ENCODE measurements at regions not wholly inside any gene's neighbourhood (a gene's known extent, or its start where the extent isn't known, plus 50 kb on each side); places are given as distances from the start of the nearest gene placed in this dataset.
"Not testable (repeated sequence)": the region's sequence is repeated elsewhere in the genome, so short reads cannot be mapped to it uniquely, and the experiment has no call there.

DNA sequence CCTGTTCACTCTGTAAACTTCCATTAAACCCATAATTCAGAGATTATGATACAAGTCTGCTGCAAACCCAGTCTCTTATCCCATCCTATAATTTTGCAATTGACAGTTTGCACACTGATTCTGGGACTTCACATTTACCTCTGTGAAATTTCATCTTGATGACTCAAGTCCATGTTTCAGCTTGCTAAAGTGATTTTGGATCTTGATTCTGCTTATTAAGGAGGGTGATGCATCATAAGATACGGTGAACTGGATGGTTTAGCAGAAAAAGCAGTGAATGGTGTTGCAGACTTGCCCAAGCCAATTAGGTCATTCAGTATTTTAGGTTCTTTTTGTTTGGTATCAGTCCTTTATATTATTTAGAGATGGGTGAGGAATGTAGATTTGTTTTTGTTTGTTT lies 125.5 kb upstream of the PODXL start:
- H3K27ac ChIP-seq (ENCODE audit: low read depth, low read length), result no peak overlapping the region
- no peak overlapping the region for H2AFZ ChIP-seq (ENCODE audit: low read length, unreplicated experiment)
- no peaks in the 10 kb centered on the region for H3K4me1 ChIP-seq (ENCODE audit: control insufficient read depth, insufficient read depth, low read length, unreplicated experiment)
- no peak overlapping the region for H3K4me3 ChIP-seq (ENCODE audit: low read depth, low read length)
- no peaks in the 10 kb centered on the region for H3K79me2 ChIP-seq (ENCODE audit: control insufficient read depth, insufficient read depth, low read length, unreplicated experiment)
- H3K36me3 ChIP-seq (ENCODE audit: insufficient read depth, low read length), result no peaks in the 10 kb centered on the region
- peaks cover 55% of the 10 kb centered on the region for H3K27me3 ChIP-seq (ENCODE audit: insufficient read depth, low read length)

DNA sequence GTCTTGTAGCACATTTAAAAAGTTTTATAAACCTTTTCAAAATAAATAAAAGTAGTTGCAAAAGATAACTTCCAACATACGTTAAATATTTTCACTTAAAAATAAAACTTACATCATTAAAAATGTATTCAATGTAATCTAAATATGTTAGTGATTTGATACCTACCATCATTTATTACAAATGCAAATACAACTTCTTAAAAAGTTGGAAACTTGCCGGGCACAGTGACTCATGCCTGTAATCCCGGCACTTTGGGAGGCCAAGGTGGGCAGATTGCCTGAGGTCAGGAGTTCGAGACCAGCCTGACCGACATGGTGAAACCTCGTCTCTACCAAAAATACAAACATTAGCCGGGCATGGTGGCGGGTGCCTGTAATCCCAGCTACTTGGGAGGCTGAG lies 122.6 kb upstream of the PODXL start:
- not testable (repeated sequence) for H3K4me1 ChIP-seq (ENCODE audit: control insufficient read depth, insufficient read depth, low read length, unreplicated experiment)

DNA sequence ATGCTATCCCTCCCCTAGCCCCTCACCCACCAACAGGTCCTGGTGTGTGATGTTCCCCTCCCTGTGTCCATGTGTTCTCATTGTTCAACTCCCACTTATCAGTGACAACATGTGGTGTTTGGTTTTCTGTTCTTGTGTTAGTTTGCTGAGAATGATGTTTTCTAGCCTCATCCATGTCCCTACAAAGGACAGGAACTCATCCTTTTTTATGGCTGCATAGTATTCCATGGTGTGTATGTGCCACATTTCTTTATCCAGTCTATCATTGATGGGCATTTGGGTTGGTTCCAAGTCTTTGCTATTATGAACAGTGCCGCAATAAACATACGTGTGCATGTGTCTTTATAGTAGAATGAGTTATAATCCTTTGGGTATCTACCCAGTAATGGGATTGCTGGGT lies 120.4 kb upstream of the PODXL start:
- H3K27me3 ChIP-seq (ENCODE audit: insufficient read depth, low read length), result peaks cover 54% of the 10 kb centered on the region
- not testable (repeated sequence) for H2AFZ ChIP-seq (ENCODE audit: low read length, unreplicated experiment); H3K36me3 ChIP-seq (ENCODE audit: insufficient read depth, low read length)

More for the DNA sequence above, 122.6 kb upstream of the PODXL start:
- not testable (repeated sequence) for H3K4me3 ChIP-seq (ENCODE audit: low read depth, low read length); H2AFZ ChIP-seq (ENCODE audit: low read length, unreplicated experiment); H3K27ac ChIP-seq (ENCODE audit: low read depth, low read length); H3K36me3 ChIP-seq (ENCODE audit: insufficient read depth, low read length); H3K79me2 ChIP-seq (ENCODE audit: control insufficient read depth, insufficient read depth, low read length, unreplicated experiment)
- H3K27me3 ChIP-seq (ENCODE audit: insufficient read depth, low read length), result peaks cover 47% of the 10 kb centered on the region

DNA sequence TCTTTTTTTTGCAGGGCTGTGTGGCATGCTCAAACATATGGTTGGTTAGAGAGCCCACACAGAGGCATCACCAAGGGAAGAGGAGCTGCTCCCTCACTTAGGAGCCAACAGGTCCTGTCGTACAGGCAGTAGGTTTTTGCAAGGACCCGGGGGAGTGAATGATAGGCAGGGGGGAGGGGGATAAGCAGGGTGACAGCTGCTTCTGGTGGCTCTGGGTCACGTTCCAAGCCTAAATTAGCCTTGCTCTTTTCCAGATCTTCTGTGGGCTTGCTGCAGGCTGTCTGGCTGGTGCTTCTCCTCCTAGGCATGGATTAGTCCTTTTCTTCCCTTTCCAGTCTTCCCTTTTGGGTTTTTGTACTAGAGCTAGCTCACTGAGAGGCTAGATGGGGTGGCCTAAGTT lies 117.7 kb upstream of the PODXL start:
- Histone ChIP-seq H3K36me3 (ENCODE audit: insufficient read depth, low read length) (no peaks in the 10 kb centered on the region), H3K4me3 (ENCODE audit: low read depth, low read length) (no peak overlapping the region), H2AFZ (ENCODE audit: low read length, unreplicated experiment) (no peak overlapping the region), H3K27me3 (ENCODE audit: insufficient read depth, low read length) (peaks cover 68% of the 10 kb centered on the region), H3K27ac (ENCODE audit: low read depth, low read length) (no peak overlapping the region), H3K79me2 (ENCODE audit: control insufficient read depth, insufficient read depth, low read length, unreplicated experiment) (no peaks in the 10 kb centered on the region), H3K4me1 (ENCODE audit: control insufficient read depth, insufficient read depth, low read length, unreplicated experiment) (no peaks in the 10 kb centered on the region)

More for the DNA sequence above, 120.4 kb upstream of the PODXL start:
- not testable (repeated sequence) for H3K4me1 ChIP-seq (ENCODE audit: control insufficient read depth, insufficient read depth, low read length, unreplicated experiment); H3K4me3 ChIP-seq (ENCODE audit: low read depth, low read length); H3K27ac ChIP-seq (ENCODE audit: low read depth, low read length); H3K79me2 ChIP-seq (ENCODE audit: control insufficient read depth, insufficient read depth, low read length, unreplicated experiment)

DNA sequence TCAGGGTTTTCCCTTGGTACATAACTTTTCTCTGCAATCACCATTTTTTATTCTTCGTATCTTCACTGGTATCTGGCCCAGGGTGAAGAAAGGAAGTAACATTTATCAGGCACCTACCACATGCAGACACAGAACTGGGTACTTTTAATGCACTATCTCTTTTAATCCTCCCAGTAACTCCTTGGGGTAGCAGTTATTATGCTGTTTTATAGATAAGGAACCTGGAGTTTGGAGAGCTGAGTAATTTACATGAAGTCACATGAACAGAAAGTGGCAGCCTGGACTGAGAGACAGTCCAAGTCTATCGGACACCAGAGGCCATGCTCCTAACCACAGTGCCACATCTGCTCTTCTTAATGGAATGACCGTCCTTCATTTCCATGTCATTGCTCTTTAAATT lies 117.1 kb upstream of the PODXL start:
- Histone ChIP-seq H3K36me3 (ENCODE audit: insufficient read depth, low read length) (no peaks in the 10 kb centered on the region), H3K79me2 (ENCODE audit: control insufficient read depth, insufficient read depth, low read length, unreplicated experiment) (no peaks in the 10 kb centered on the region), H3K27me3 (ENCODE audit: insufficient read depth, low read length) (peaks cover 67% of the 10 kb centered on the region), H3K27ac (ENCODE audit: low read depth, low read length) (no peak overlapping the region), H2AFZ (ENCODE audit: low read length, unreplicated experiment) (no peak overlapping the region), H3K4me1 (ENCODE audit: control insufficient read depth, insufficient read depth, low read length, unreplicated experiment) (no peaks in the 10 kb centered on the region), H3K4me3 (ENCODE audit: low read depth, low read length) (no peak overlapping the region)

DNA sequence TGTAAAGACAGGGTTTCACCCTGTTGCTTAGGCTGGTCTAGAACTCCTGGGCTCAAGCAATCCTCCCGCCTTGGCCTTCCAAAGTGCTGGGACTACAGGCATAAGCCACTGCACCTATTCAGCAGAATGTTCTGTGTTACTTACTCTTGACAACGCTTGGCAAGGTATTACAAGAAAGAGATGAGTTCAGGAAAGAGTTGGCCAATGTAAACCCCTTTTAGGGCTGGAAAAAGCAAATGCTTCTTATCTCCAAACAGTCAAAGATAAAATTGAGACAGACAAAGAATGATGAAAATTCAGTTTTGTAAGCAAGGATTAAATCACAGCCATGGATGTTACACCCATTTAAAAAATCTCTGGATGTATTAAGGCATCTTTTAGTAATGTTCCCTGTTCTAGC lies 114.0 kb upstream of the PODXL start:
- H3K27me3 ChIP-seq (ENCODE audit: insufficient read depth, low read length), result peaks cover 68% of the 10 kb centered on the region
- H3K36me3 ChIP-seq (ENCODE audit: insufficient read depth, low read length), result no peaks in the 10 kb centered on the region

DNA sequence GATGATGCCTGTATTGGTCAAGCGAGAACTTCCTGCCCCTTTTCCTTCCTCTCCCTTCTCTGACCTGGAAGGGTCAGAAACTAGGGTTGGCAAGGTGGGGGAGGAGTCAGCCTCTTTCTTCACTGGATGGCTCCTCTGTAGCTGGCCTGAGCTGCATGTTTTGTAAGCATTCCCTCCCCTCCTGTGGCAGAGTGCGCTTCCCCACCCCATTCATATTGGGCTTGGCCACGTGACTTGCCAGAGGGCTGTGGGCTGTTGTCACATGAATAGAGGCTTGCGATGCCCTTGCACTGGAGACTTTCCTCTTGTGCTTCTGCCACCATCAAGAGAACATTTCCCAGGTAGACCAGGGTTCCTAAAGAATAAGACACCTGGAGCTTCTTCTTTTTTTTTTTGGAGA lies 111.3 kb upstream of the PODXL start:
- H2AFZ ChIP-seq (ENCODE audit: low read length, unreplicated experiment), result no peak overlapping the region
- H3K36me3 ChIP-seq (ENCODE audit: insufficient read depth, low read length), result no peaks in the 10 kb centered on the region
- H3K79me2 ChIP-seq (ENCODE audit: control insufficient read depth, insufficient read depth, low read length, unreplicated experiment), result no peaks in the 10 kb centered on the region
- H3K4me3 ChIP-seq (ENCODE audit: low read depth, low read length), result no peak overlapping the region
- peaks cover 46% of the 10 kb centered on the region for H3K27me3 ChIP-seq (ENCODE audit: insufficient read depth, low read length)
- H3K27ac ChIP-seq (ENCODE audit: low read depth, low read length), result no peak overlapping the region
- no peaks in the 10 kb centered on the region for H3K4me1 ChIP-seq (ENCODE audit: control insufficient read depth, insufficient read depth, low read length, unreplicated experiment)

More for the DNA sequence above, 114.0 kb upstream of the PODXL start:
- Histone ChIP-seq H3K79me2 (ENCODE audit: control insufficient read depth, insufficient read depth, low read length, unreplicated experiment) (no peaks in the 10 kb centered on the region), H2AFZ (ENCODE audit: low read length, unreplicated experiment) (no peak overlapping the region), H3K27ac (ENCODE audit: low read depth, low read length) (no peak overlapping the region), H3K4me1 (ENCODE audit: control insufficient read depth, insufficient read depth, low read length, unreplicated experiment) (no peaks in the 10 kb centered on the region), H3K4me3 (ENCODE audit: low read depth, low read length) (no peak overlapping the region)

DNA sequence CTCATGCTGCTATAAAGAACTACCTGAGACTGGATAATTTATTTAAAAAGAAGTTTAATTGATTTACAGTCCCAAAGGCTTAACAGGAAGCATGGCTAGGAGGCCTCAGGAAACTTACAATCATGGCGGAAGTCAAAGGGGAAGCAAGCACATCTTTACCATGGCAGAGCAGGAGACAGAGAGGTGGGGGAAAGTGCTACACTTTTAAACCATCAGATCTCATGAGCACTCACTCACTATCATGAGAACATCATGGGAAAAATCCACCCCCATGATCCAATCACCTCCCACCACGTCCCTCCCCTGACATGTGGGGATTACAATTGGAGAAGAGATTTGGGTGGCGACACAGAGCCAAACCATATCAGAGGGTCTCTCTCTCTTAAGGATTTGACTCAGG lies 108.6 kb upstream of the PODXL start:
- Histone ChIP-seq H3K36me3 (ENCODE audit: insufficient read depth, low read length) (no peaks in the 10 kb centered on the region), H3K79me2 (ENCODE audit: control insufficient read depth, insufficient read depth, low read length, unreplicated experiment) (no peaks in the 10 kb centered on the region), H3K27ac (ENCODE audit: low read depth, low read length) (no peak overlapping the region), H2AFZ (ENCODE audit: low read length, unreplicated experiment) (no peak overlapping the region), H3K4me1 (ENCODE audit: control insufficient read depth, insufficient read depth, low read length, unreplicated experiment) (no peaks in the 10 kb centered on the region), H3K4me3 (ENCODE audit: low read depth, low read length) (no peak overlapping the region), H3K27me3 (ENCODE audit: insufficient read depth, low read length) (peaks cover 26% of the 10 kb centered on the region; the same call in 1 of the 2 replicates)

DNA sequence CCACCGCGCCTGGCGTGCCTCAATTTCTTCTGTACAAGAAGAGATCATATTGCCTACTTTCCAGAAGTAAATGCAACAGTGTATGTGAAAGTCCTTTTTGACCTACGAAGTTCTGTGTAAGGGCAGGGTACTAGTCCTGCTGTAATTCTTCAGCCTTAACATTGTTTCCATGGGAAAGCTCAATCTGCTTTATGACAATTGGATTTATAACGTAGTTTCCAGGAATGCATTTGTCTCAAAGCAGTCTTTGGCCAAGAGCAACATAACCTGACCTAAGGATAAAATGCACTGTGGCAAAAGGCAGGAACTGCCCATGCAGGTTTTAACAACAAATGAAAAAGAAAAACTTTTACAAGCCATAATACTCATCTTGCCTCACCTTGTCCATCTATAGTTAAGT lies 108.1 kb upstream of the PODXL start:
- Histone ChIP-seq H3K36me3 (ENCODE audit: insufficient read depth, low read length) (no peaks in the 10 kb centered on the region), H3K27ac (ENCODE audit: low read depth, low read length) (no peak overlapping the region), H3K27me3 (ENCODE audit: insufficient read depth, low read length) (peaks cover 24% of the 10 kb centered on the region; the same call in 1 of the 2 replicates), H3K79me2 (ENCODE audit: control insufficient read depth, insufficient read depth, low read length, unreplicated experiment) (no peaks in the 10 kb centered on the region), H3K4me1 (ENCODE audit: control insufficient read depth, insufficient read depth, low read length, unreplicated experiment) (no peaks in the 10 kb centered on the region), H3K4me3 (ENCODE audit: low read depth, low read length) (no peak overlapping the region), H2AFZ (ENCODE audit: low read length, unreplicated experiment) (no peak overlapping the region)

DNA sequence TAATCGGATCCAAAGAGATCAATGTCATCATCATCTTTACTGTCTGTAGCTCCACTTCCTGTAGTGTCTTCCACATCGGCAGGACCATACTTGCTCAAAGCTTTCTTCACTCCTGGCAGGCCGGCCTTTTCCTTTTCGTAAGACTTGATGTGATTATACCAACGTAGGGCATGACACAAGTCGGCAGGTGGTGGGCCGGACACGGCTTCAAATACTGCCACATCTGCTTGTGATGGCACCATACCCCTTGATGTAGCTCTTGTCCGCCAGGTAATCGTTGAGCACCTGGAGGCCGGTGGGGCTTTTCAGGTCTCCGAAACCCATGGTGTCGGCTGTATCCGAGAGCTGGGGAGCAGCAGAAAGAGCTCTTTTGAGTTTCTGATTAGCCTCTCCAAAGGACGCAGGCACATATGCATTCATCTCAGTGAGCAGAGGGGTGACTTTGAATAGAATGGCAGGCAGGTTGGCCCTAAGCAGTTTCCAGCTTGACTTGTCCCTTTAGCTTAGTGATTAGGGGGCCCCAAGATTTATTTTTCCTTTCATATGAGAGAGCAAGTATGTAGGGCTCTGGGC lies 106.0 kb upstream of the PODXL start:
- H3K4me3 ChIP-seq (ENCODE audit: low read depth, low read length); H3K27ac ChIP-seq (ENCODE audit: low read depth, low read length); H3K4me1 ChIP-seq (ENCODE audit: control insufficient read depth, insufficient read depth, low read length, unreplicated experiment); H3K79me2 ChIP-seq (ENCODE audit: control insufficient read depth, insufficient read depth, low read length, unreplicated experiment); H2AFZ ChIP-seq (ENCODE audit: low read length, unreplicated experiment); H3K36me3 ChIP-seq (ENCODE audit: insufficient read depth, low read length): not testable (repeated sequence)
- peaks cover 14% of the 10 kb centered on the region; the same call in 1 of the 2 replicates for H3K27me3 ChIP-seq (ENCODE audit: insufficient read depth, low read length)

DNA sequence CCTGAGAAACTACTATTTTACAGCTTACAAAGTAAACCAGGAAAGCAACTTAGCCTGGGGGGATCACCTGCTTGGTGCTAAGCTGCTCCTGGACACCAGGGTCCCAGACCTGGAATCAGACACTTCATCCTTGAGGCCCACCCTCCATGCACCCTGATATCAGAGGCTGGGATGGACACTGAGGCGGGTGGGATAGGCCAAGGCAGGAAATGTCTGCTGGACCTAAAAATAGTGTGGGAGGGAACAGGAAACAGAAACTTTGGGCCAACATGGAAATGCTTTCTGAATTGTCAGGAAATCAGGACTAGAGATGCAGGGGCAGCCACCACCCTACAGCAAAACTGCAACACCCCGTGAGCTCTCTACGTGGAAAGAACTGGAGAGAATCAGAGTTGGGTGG lies 101.5 kb upstream of the PODXL start:
- Histone ChIP-seq H3K4me1 (ENCODE audit: control insufficient read depth, insufficient read depth, low read length, unreplicated experiment) (peaks cover 17% of the 10 kb centered on the region), H3K79me2 (ENCODE audit: control insufficient read depth, insufficient read depth, low read length, unreplicated experiment) (no peaks in the 10 kb centered on the region), H3K4me3 (ENCODE audit: low read depth, low read length) (no peak overlapping the region), H3K27me3 (ENCODE audit: insufficient read depth, low read length) (no peaks in the 10 kb centered on the region), H3K27ac (ENCODE audit: low read depth, low read length) (no peak overlapping the region), H2AFZ (ENCODE audit: low read length, unreplicated experiment) (peak overlapping the region; percentile 68), H3K36me3 (ENCODE audit: insufficient read depth, low read length) (no peaks in the 10 kb centered on the region)

All from ACC112 (cell line).